Inflammatory macrophage treated with lipopolysaccharide for 1 hour (primary cell): ENCODE measurements at regions not wholly inside any gene's neighbourhood (a gene's known extent, or its start where the extent isn't known, plus 50 kb on each side); places are given as distances from the start of the nearest gene placed in this dataset.

ENCODE experiments used
- DNase-seq, 2 donors: peaks; one replicate each; pipeline ENCODE4 v3.0.0-alpha.2; 2020 to 2022

DNA sequence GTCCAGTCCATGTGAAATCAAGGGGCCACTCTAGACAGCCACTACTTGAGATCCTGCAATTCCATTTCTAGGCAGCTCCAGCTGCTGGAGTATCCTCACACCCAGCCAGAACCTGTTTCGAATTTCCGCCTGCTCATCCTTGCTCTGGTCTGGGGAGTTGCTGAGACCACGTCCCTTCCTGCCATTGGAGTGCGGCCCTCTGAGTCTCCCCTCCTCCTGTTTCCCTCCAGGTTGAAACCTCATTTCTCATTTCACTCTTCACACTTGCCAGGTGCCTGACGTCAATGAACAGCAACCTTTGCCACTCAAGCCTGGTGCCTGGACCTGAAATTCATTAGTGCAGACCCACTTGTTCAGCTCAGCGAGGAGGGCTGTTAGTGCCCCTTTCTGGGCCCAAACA, 307.5 kb upstream of the SHH start:
- DNase-seq = no peak

DNA sequence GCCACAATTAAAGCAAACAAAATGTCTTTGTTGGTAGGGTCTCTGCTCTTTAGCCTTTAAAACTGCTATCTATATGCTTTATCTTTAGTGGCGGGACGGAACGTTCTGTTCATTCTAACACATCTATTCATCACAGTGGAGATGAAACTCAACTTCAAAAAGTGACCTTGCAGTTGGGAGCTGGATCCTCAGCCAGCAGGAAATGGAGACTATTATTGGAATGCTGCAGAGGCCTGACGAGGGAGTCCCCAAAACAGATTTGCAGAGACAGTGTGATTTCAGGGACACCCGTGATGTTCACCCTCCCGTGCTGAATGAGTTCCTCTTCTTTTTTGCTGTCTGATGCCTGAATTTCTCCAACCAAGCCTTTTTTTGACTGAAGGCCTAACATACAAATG, 306.0 kb upstream of the SHH start:
- DNase-seq = no peak

GRCh38 chr7:156117542-156118247, 305.4 kb upstream of the SHH start:
- DNase-seq = no peak

DNA sequence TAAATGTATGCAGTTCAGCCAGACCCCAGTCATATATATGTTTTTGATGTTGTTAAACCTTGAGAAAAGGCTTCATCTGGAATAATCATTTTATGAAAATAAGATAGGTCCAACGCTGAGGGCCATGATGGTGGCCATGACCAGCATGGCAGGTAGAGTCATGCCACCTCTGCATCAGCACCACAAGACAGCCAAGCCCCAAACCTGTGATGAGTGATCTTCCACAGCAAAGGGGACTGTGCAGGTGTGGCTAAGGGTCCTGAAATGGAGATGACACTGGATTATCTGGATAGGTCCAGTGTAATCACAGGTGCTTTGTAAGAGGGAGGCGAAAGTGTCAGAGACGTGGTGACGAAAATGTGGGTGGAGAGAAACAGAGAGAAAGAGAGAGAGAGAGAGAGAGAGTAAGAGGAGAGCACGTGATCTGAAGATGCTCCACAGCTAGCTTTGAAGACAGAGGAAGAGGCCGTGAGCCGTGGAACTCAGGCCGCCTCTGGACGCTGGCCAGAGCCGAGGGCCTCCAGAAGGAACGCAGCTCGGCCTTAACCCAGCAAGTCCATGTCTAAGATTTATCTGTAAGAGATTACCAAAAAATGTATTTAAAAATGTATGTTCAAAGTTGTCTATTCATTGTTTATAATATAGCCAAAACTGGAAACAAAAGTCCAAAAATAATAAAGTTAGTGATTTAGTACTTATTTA, 304.4 kb upstream of the SHH start:
- DNase-seq = no peak

DNA sequence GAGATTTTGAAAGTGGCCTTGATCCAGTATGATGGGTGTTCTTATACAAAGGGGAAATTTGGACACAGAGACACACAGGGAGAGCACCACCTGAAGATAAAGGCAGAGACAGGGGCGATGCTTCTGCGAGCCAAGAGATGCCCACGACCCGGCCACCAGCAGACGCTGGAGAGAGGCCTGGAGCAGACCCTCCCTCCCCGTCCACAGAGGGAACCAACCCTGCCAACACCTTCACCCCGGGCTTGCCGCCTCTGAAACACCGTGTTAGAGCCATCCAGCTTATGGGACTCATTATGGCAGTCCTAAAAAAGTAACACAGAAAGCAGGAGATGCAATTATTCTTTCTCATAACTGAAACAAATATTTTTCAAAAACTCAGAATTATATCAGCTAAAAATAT, 303.3 kb upstream of the SHH start:
- no peak for DNase-seq

GRCh38 chr7:156113731-156114130, 301.5 kb upstream of the SHH start:
- no peak for DNase-seq

GRCh38 chr7:156109988-156110387, 297.7 kb upstream of the SHH start:
- DNase-seq = no peak

- DNase-seq = no peak
These were observed 296.8 kb upstream of the SHH start for GRCh38 chr7:156109076-156109475.

DNA sequence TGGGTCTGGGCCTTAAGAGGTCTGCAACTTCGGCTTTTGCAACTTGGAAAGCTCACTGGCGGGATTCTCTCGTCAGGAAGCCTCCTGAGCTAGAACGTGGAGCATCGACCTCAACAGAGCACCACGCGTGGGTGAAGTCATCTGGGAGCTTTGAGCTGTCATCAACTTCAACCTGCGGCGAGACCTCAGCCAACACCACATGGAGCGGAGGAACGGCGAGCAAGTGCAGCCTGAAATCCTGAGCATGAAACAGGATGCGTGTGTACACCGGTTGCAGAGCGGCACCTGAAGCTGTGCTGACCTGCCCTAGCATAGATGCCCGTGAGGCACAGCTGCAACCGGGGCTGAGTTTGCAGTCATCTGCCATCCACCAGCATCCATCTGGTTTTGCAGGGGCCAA, 295.7 kb upstream of the SHH start:
- DNase-seq = no peak

DNA sequence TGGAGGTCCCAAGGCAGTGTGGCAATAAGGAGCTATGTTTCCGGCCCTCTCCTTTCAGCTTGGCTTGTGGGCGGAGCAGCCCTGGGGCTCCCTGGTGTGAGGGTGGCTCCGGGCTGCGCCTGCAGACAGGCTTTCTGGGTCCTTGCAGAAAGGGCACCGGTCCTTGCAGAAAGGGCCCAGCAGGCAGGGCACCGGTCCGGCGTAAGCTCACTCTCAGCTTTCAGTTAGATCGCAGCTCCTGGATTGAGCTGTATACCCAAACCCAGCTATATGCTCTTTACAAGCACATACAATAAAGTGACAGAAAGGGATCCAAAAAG, 293.8 kb upstream of the SHH start:
- DNase-seq = no peak

GRCh38 chr7:156105337-156106106, 293.3 kb upstream of the SHH start:
- DNase-seq = no peak

GRCh38 chr7:156104501-156105336, 292.5 kb upstream of the SHH start:
- DNase-seq = no peak

DNA sequence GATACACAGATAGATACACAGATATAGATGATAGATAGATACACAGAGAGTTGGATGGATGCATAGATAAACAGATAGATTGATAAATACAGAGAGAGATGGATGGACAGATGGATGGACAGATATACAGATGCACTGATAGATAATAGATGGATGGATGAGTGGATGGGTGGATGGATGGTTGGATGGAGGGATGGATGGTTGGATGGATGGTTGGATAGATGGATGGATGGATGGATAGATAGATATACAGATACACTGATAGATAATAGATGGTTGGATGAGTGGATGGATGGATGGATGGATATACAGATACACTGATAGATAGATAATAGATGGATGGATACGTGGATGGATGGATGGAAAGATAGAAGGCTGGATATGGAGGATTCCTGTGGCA, 290.0 kb upstream of the SHH start:
- no peak for DNase-seq

- DNase-seq = no peak
These were observed 289.1 kb upstream of the SHH start for GRCh38 chr7:156101355-156101754.

DNA sequence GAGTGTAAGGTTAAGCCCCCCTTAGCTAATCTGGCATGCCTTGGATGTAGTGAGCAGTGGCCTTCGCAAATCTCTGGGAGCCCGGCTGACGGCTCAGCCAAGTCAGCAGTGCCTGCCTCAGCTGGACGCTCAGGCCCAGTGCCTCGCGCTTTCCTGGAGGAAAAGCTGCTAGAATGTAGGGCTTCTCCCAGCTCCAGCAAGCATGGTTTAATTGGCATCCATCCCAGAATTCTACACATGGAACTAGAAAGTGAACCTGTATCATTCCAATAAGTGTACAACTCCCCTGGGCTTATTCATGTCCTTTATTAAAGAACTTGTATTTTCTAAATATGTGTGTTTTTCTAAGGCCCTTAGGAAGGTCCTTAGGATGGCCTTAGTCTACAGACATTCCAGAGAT, 287.8 kb upstream of the SHH start:
- no peak for DNase-seq

DNA sequence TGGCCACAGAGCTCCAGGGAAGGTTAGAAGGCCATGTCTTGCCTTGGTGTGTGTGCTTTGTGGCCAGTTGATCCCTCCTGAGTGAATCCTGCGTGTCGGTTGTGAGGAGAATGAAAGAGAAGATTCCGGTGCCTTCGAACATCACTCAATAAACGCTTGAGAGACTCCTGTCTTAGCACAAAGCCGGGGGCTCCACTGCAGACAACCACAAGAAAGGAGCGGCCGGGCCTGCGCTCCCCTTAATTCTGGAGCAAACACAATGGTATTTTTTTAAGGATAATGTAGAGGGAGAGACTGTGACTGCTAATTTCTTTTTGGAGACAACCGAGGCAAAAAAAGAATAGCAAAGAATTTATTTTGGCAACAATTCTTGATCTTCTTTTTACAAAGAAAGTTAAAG, 286.8 kb upstream of the SHH start:
- no peak for DNase-seq

DNA sequence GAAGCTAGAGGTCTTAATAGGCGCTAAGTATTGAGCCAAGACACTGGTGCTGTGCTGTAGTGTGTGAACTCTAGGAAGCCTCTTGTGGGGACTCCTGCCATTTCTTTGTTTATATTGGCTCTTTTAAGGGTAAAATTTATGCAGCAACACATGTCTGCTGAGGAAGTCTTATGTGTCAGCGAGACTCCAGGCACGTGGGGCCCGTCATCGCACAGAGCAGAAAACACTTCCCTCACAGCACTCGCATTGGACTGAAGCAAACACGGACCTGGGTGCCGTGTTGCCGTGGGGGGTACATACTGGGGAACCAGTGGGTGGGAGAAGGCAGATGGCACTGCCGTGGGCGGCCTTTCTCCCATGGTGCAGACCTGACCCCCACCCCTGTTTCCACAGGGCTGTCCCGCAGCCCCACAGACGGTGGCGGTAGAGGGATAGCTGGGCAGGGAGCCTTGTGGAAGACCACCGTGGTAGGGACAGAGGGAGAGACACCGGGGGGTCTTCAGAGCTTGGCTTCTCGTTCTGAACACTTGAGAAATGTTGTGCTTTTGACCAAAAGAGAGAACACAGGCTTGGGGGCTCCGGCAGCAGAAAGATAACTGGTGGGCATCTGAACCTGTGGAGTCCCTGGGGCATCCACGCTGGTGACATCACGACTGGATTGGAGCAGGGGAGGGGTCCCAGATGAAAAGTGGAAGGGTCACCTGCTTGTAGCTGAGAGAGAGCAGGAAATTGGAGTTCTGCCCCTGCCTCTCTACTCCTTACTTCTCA, 284.7 kb upstream of the SHH start:
- DNase-seq = no peak

GRCh38 chr7:156095908-156096539, 283.8 kb upstream of the SHH start:
- no peak for DNase-seq

DNA sequence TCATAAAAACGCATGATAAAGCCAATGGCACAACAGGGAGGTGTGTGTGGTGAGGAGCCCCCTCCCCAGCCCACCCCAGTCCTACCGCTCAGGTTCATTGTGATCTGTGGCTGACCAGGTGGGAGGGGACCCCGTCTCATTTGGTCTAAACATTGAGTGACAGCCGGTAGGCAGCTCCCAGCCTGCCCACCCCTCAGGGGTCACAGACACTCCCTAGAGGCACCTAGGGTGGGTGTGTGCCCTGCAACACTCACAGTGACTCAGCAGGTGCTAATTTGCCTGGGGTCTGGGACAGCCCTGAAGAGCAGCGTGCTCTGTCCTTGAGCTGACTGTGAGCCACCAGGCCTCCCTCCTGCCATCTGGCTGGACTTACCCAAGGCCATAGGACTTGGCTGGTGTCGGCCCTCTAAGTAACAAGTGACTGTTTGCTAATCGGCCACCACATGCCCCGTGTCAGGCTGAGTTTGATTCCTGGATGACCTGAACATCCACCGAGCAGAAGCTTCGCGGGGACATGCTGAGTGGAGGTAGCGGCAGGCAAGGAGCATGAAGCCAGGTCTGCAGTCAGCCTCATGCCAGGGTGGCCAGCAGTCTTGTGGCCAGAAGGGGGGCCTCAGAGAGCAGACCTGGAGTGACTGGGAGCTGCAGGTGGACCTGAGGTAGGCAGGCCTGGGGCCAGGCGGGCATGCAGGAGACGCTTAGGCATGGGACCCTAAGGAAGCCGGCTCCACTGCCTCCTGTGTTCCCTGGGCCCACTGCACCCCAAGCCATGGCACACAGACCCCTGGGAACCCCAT, 282.3 kb upstream of the SHH start:
- DNase-seq = no peak

DNA sequence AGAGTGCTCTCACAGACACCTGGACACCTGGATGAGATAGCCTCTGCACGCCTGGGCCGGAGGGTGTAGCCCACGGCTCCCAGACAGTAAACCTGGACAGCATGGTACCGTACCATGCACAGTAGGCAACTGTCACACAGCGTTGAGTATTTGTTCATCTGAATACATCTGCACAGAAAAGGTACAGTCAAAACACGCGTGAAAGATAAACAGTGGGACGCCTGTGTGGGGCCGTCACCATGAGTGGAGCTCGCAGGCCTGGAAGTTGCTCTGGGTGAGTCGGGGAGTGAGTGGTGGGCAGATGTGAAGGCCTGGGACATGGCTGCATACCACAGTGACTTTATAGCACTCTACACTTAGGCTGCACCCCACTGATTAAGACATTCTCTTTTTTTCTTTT, 280.0 kb upstream of the SHH start:
- DNase-seq = no peak

- DNase-seq = no peak
These were observed 279.3 kb upstream of the SHH start for GRCh38 chr7:156091519-156092080.
